NCI-H187 treated with DMSO at 0.1 percent for 48 hours (cell line): ENCODE measurements at regions not wholly inside any gene's neighbourhood (a gene's known extent, or its start where the extent isn't known, plus 50 kb on each side); places are given as distances from the start of the nearest gene placed in this dataset.

ENCODE experiments used
- DNase-seq: peaks from one replicate; lab custom pipeline; 2025; lab: John Stamatoyannopoulos, UW

GRCh38 chr1:56390934-56391731 lies 188.2 kb downstream of the PLPP3 start:
- no peak for DNase-seq

GRCh38 chr1:56390232-56390867 lies 189.0 kb downstream of the PLPP3 start:
- DNase-seq, result no peak

GRCh38 chr1:56389813-56390212 lies 189.6 kb downstream of the PLPP3 start:
- no peak for DNase-seq

- DNase-seq, result no peak
Observed at GRCh38 chr1:56387071-56387740, 192.2 kb downstream of the PLPP3 start.

- DNase-seq, result no peak
Observed at GRCh38 chr1:56385314-56385713, 194.0 kb downstream of the PLPP3 start.

DNA sequence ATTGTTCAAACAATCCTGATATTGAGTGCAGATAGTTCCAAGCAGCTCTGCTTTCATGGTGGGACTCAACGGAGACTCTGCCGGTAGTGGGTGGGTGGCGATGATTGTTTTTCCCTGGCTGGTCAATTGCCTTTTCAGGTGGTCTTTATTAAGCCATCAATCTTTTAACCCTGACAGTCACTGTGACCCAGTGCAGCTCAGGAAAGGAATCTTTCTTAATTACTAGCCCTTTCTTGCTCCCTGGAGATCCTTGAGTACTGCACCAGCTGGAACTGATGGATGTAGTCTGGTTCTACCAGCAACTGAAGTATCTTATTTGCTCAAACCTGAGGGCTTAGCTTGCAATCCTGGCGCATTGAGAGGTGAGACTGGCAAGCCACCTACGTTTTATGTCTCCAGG lies 196.4 kb downstream of the PLPP3 start:
- no peak for DNase-seq

GRCh38 chr1:56380531-56380930 lies 198.8 kb downstream of the PLPP3 start:
- no peak for DNase-seq

GRCh38 chr1:56378341-56379070 lies 200.9 kb downstream of the PLPP3 start:
- no peak for DNase-seq

DNA sequence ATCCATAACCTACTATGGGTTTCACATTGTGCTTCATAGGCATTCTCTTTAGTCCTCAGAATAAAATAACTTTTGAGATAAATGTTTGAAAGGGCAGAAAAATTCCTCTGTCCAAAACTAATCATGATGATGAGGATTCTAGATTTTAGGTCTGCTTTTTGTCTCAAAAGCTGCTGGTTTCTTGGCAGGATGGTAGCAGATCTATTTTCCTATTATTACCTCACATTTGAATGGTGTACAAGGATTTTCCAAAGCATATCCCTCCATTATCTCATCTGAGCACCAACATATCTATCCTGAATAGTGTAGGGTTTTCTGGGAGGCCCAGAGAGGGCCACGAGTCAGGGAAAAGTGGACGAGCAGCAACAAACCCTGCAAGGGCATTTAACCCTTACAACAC lies 201.9 kb downstream of the PLPP3 start:
- no peak for DNase-seq

- DNase-seq, result no peak
Observed at GRCh38 chr1:56376188-56376984, 203.0 kb downstream of the PLPP3 start.

- no peak for DNase-seq
Observed at GRCh38 chr1:56375326-56375804, 204.0 kb downstream of the PLPP3 start.

DNA sequence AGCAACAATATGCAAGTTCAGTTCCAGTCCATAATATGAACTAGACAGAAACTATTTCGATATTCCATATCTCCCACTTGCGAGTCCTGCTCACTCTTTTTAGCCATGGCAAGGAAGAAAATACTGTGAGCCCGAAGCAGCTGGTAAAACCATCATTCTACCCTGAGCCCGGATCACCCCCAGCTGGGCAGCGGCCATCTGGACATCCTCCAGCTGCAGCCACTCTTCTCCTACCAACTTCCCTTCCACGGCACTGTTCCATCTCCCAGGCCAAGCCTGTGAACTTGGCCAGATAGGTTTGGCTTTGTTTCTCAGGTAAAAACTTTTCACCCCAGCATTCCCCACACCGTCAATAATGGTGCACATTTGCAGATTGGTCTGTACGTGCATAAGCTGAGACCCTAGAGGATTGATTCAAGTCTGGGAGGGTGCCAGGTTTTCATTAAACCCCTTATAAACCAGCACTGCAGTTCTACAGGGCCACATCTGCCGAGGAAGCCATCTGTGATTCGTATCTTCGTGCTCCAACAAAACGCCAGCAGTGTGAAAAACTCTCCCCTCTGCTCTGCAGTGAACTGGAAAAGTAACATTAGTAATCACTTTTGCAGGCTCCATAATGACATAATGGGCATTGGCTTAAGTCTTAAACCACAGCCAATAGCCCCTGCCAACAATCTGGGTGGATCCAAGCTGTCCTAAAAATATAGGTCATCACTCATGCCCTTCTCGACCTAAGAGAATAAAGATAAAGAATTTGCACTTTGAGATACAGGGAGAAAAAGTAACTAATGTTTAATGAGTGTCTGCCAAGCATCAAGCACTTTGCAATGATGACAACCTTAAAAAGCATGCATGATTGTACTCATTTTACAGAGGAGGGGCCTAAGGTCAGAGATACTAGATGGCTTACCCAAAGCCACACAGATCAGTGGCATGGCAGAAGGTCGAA lies 205.1 kb downstream of the PLPP3 start:
- DNase-seq, result no peak

GRCh38 chr1:56370513-56370912 lies 208.8 kb downstream of the PLPP3 start:
- no peak for DNase-seq

- no peak for DNase-seq
Observed at GRCh38 chr1:56363007-56363770, 216.2 kb downstream of the PLPP3 start.

DNA sequence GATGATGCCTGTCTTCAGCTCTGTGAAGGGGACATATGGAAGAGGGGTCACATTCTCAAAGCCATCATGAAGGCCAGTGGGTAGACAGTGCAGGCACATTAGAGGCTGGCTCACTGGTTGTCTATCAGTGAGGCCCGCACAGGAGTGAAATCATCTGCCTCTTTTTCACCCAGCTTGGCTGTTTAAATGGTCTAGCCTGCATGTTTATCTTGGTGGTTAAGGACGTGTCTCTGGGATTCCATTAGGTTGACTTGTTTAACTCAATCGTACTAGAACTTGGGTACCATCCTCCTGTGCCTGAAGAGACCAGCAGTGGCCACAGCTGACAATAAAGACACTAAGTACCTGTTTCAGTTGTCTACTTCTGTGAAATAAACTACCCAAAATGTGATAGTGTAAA lies 219.3 kb downstream of the PLPP3 start:
- no peak for DNase-seq

DNA sequence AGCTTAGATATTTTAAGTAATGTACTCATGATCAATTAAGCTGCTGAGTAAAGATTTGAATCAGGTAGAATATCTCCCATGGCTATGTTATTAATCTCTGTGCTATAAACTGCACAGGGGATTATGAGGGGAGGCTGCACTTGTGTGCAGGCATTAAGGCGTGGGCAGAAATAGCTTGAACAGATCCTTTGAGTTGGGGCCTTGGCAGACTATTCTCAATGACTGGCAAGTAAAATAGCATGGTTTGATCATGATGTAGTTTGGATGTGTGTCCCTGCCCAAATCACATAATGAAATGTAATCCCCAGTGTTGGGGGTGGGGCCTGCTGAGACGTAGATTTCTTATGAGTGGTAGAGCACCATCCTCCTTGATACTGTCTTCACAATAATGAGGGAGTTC lies 220.3 kb downstream of the PLPP3 start:
- DNase-seq, result no peak

GRCh38 chr1:56357927-56358690 lies 221.3 kb downstream of the PLPP3 start:
- DNase-seq, result no peak

DNA sequence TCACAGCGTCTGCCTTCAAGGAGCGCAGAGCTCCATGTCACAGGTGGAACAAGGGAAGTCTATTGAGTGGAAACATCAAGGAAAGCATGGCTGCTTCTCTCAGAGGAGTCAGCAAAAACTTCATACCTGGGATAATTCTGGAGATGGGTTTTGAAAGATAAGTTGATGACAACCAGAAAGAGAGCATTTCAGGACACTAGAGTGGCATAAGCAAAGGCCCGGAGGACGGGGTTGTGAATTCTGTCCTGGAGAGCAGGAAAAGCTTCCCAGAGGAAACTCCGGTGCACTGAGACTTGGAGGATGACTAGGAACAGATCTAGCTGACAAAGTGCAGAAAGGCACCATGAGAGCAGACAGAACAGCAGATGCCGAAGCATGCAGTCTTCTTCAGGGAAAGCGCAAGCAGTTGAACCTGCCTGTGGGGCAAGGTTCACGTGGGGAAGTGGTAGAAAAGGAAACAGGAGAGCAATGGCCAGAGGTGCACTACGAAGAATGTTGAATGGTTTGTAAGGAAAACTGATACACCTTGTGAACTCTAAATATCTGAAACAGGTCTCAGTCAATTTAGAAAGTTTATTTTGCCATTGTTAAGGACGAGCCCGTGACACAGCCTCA lies 222.9 kb downstream of the PLPP3 start:
- no peak for DNase-seq
